H9 (cell line): ENCODE measurements at regions not wholly inside any gene's neighbourhood (a gene's known extent, or its start where the extent isn't known, plus 50 kb on each side); places are given as distances from the start of the nearest gene placed in this dataset.

Experiments
- DNase-seq: peaks from one replicate; pipeline ENCODE4 v3.0.0-alpha.2; 2017
- H2AFZ ChIP-seq: one replicate; pipeline ENCODE4 v1.6.1; 2013; ENCODE audit warnings: mild to moderate bottlenecking, low read length, control low read depth, moderate library complexity
- H2AK5ac ChIP-seq: 2 replicates; pipeline ENCODE4 v1.6.1; 2013; ENCODE audit warnings: low read length, control low read depth, mixed read lengths; ENCODE audit not compliant: insufficient read length
- H2BK120ac ChIP-seq: one replicate; pipeline ENCODE4 v1.6.1; 2013; ENCODE audit warnings: low read depth, mild to moderate bottlenecking, low read length, control low read depth, inconsistent platforms; ENCODE audit not compliant: poor library complexity, severe bottlenecking
- H2BK12ac ChIP-seq: 2 replicates; pipeline ENCODE4 v1.6.1; 2013; ENCODE audit warnings: low read length, control low read depth, mixed read lengths, low read depth; ENCODE audit not compliant: insufficient read length
- H2BK15ac ChIP-seq: 2 replicates; pipeline ENCODE4 v1.6.1; 2013; ENCODE audit warnings: low read depth, low read length, control low read depth
- H2BK20ac ChIP-seq: one replicate; pipeline ENCODE4 v1.6.1; 2013; ENCODE audit warnings: low read depth, mild to moderate bottlenecking, low read length, control low read depth, inconsistent platforms; ENCODE audit not compliant: poor library complexity, severe bottlenecking
- H2BK5ac ChIP-seq: 2 replicates; pipeline ENCODE4 v1.6.1; 2013; ENCODE audit warnings: low read length, control low read depth, mixed read lengths; ENCODE audit not compliant: insufficient read length
- H3K14ac ChIP-seq: 2 replicates; pipeline ENCODE4 v1.6.1; 2013; ENCODE audit warnings: low read length, control low read depth; ENCODE audit not compliant: insufficient read depth
- H3K18ac ChIP-seq: 2 replicates; pipeline ENCODE4 v1.6.1; 2013; ENCODE audit warnings: low read depth, mild to moderate bottlenecking, mixed read lengths, low read length, control low read depth; ENCODE audit not compliant: insufficient read length
- H3K23ac ChIP-seq: 2 replicates; pipeline ENCODE4 v1.6.1; 2013; ENCODE audit warnings: low read length, control low read depth, mixed read lengths, low read depth; ENCODE audit not compliant: insufficient read length
- H3K23me2 ChIP-seq: 2 replicates; pipeline ENCODE4 v1.6.1; 2013; ENCODE audit warnings: low read depth, mild to moderate bottlenecking, mixed read lengths, low read length, control low read depth; ENCODE audit not compliant: insufficient read length, poor library complexity, severe bottlenecking
- H3K27ac ChIP-seq: 2 replicates; pipeline ENCODE4 v1.5.1; 2013; ENCODE audit warnings: low read length, control low read depth, mixed read lengths, low read depth; ENCODE audit not compliant: insufficient read length
- H3K27me3 ChIP-seq: 2 replicates; pipeline ENCODE4 v1.6.1; 2013; ENCODE audit warnings: low read length, control low read depth, inconsistent platforms; ENCODE audit not compliant: insufficient read depth
- H3K4ac ChIP-seq: 2 replicates; pipeline ENCODE4 v1.6.1; 2013; ENCODE audit warnings: low read depth, mild to moderate bottlenecking, control low read depth, inconsistent platforms, low read length, moderate library complexity
- H3K4me1 ChIP-seq: 2 replicates; pipeline ENCODE4 v1.6.1; 2013; ENCODE audit warnings: low read length, control low read depth, inconsistent platforms; ENCODE audit not compliant: insufficient read depth
- H3K4me2 ChIP-seq: 2 replicates; pipeline ENCODE4 v1.6.1; 2013; ENCODE audit warnings: low read length, control low read depth, mixed read lengths; ENCODE audit not compliant: insufficient read length, insufficient read depth
- H3K56ac ChIP-seq: 2 replicates; pipeline ENCODE4 v1.6.1; 2013; ENCODE audit warnings: low read depth, mild to moderate bottlenecking, mixed read lengths, low read length, control low read depth; ENCODE audit not compliant: insufficient read length
- H3K79me1 ChIP-seq: 2 replicates; pipeline ENCODE4 v1.6.1; 2013; ENCODE audit warnings: low read depth, mild to moderate bottlenecking, moderate library complexity, low read length, control low read depth, inconsistent platforms; ENCODE audit not compliant: insufficient read depth, poor library complexity, severe bottlenecking
- H3K79me2 ChIP-seq: 2 replicates; pipeline ENCODE4 v1.6.1; 2013; ENCODE audit warnings: low read length, control low read depth, inconsistent platforms; ENCODE audit not compliant: insufficient read depth
- H3K9ac ChIP-seq: 2 replicates; pipeline ENCODE4 v1.6.1; 2013; ENCODE audit warnings: low read length, control low read depth, mixed read lengths; ENCODE audit not compliant: insufficient read length; ENCODE audit errors: extremely low read depth
- H3K9me3 ChIP-seq: one replicate; pipeline ENCODE4 v1.6.1; 2013; ENCODE audit warnings: low read depth, low read length, inconsistent platforms; ENCODE audit not compliant: control insufficient read depth
- H3T11ph ChIP-seq: one replicate; pipeline ENCODE4 v1.6.1; 2013; ENCODE audit warnings: mild to moderate bottlenecking, low read length, control low read depth, inconsistent platforms
- H4K20me1 ChIP-seq: one replicate; pipeline ENCODE4 v1.6.1; 2013; ENCODE audit not compliant: control insufficient read depth, insufficient read length, insufficient read depth
- H4K5ac ChIP-seq: 2 replicates; pipeline ENCODE4 v1.6.1; 2013; ENCODE audit warnings: low read depth, mild to moderate bottlenecking, mixed read lengths, low read length, control low read depth; ENCODE audit not compliant: insufficient read length
- H4K8ac ChIP-seq: replicated peaks from 2 replicates; pipeline ENCODE4 v1.6.1; 2013; ENCODE audit warnings: low read length, control low read depth, mixed read lengths, low read depth; ENCODE audit not compliant: insufficient read length
- H4K91ac ChIP-seq: 2 replicates; pipeline ENCODE4 v1.6.1; 2013; ENCODE audit warnings: low read depth, mild to moderate bottlenecking, moderate library complexity, mixed read lengths, low read length, control low read depth; ENCODE audit not compliant: insufficient read length
- H3K27ac Mint-ChIP-seq, 3 experiments: 2 replicates in 2 of 3; 3 replicates in 1 of 3; pipeline ENCODE4 v1.8.0; 2020 to 2021; ENCODE audit warnings: mixed read lengths in 3 of 3, mild to moderate bottlenecking in 1 of 3, moderate library complexity in 1 of 3
- H3K27me3 Mint-ChIP-seq: 2 replicates; pipeline ENCODE4 v1.8.0; 2021; ENCODE audit warnings: low read depth, mild to moderate bottlenecking, moderate library complexity, mixed read lengths
- H3K36me3 Mint-ChIP-seq, 3 experiments: 2 replicates in 2 of 3; 3 replicates in 1 of 3; pipeline ENCODE4 v1.8.0; 2020 to 2021; ENCODE audit warnings: low read depth in 3 of 3, mixed read lengths in 3 of 3; ENCODE audit not compliant: insufficient read depth in 1 of 3
- H3K4me1 Mint-ChIP-seq, 2 experiments: 2 replicates each; pipeline ENCODE4 v1.8.0; 2020; ENCODE audit warnings: mixed read lengths in 2 of 2
- H3K4me3 Mint-ChIP-seq, 2 experiments: 2 replicates in 1 of 2; 3 replicates in 1 of 2; pipeline ENCODE4 v1.8.0; 2020 to 2021; ENCODE audit warnings: mild to moderate bottlenecking in 2 of 2, mixed read lengths in 2 of 2, moderate library complexity in 1 of 2
- H3K9me3 Mint-ChIP-seq, 2 experiments: 2 replicates in 1 of 2; 3 replicates in 1 of 2; pipeline ENCODE4 v1.8.0; 2020; ENCODE audit warnings: mild to moderate bottlenecking in 2 of 2, mixed read lengths in 2 of 2, moderate library complexity in 1 of 2
- WGBS: extraction: QIAGEN DNeasy Blood & Tissue Kit; methylation state at CpG from one replicate; pipeline ENCODE4 v1.1.7; 2013; ENCODE audit warnings: missing lambda C conversion rate, low lambda C conversion rate, mixed read lengths; ENCODE audit not compliant: insufficient read length; ENCODE audit errors: extremely low coverage; 5-methylcytosine and 5-hydroxymethylcytosine counted together
- TF ChIP-seq, protein P1 (sequence below): fragments of 200-600 bp; sonication (generic); conservative IDR thresholded peaks from 3 replicates; pipeline ENCODE4 v1.8.0; 2021; ENCODE audit warnings: antibody characterized with exemption, mild to moderate bottlenecking

DNA sequence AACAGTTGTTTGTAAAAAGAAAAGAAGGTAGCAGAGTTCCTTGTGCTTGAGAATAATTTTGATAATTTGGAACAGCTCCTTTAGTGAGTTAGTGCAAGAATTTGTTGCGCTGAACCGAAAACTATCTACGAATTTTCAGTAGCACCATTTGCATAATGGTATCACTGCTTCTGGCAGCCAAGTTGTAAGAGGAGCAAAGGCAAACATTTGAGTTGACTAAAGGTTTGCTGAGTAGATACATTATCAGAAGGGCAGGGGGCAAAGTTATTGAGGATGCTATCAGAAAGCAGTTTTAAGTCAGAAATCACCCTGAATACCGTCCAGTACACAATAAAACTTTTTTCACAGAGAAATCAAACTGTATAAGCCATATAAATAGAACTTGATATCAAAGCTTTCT, 181.5 kb upstream of the MOCS2 start:
- Histone ChIP-seq H3K56ac (no peak overlapping the region), H4K8ac (no peak overlapping the region), H4K91ac (no peak overlapping the region), H2AK5ac (no peak overlapping the region), H4K5ac (no peak overlapping the region), H3K9ac (no peak overlapping the region), H3K18ac (no peak overlapping the region), H3T11ph (no peak overlapping the region), H3K4me1 (no peaks in the 10 kb centered on the region), H3K4me2 (no peak overlapping the region), H3K79me1 (no peaks in the 10 kb centered on the region), H4K20me1 (no peaks in the 10 kb centered on the region), H3K79me2 (no peaks in the 10 kb centered on the region), H3K14ac (no peak overlapping the region), H3K23ac (no peak overlapping the region), H3K27me3 (no peaks in the 10 kb centered on the region), H2BK5ac (no peak overlapping the region), H3K4ac (no peak overlapping the region), H2BK20ac (no peak overlapping the region), H2BK15ac (no peak overlapping the region), H3K23me2 (no peaks in the 10 kb centered on the region), H2BK12ac (no peak overlapping the region), H2AFZ (no peak overlapping the region), H3K9me3 (no peaks in the 10 kb centered on the region), H3K27ac (no peak overlapping the region), H2BK120ac (no peak overlapping the region)
- Mint-ChIP-seq H3K27me3 (no peaks in the 10 kb centered on the region), H3K4me1 (no peaks in the 10 kb centered on the region), H3K9me3 (peaks cover 23 to 25% of the 10 kb centered on the region in 2 experiments), H3K4me3 (no peak overlapping the region), H3K36me3 (peaks cover 0 to 19% (median 8%) of the 10 kb centered on the region in 3 experiments; a peak in 4 of 7 replicates), H3K27ac (no peak overlapping the region)
- TF ChIP-seq, protein P1, sequence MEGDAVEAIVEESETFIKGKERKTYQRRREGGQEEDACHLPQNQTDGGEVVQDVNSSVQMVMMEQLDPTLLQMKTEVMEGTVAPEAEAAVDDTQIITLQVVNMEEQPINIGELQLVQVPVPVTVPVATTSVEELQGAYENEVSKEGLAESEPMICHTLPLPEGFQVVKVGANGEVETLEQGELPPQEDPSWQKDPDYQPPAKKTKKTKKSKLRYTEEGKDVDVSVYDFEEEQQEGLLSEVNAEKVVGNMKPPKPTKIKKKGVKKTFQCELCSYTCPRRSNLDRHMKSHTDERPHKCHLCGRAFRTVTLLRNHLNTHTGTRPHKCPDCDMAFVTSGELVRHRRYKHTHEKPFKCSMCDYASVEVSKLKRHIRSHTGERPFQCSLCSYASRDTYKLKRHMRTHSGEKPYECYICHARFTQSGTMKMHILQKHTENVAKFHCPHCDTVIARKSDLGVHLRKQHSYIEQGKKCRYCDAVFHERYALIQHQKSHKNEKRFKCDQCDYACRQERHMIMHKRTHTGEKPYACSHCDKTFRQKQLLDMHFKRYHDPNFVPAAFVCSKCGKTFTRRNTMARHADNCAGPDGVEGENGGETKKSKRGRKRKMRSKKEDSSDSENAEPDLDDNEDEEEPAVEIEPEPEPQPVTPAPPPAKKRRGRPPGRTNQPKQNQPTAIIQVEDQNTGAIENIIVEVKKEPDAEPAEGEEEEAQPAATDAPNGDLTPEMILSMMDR = no peak
- DNase-seq = no peak
- no CpG with 5 or more reads among the region's 4 CpGs for WGBS
